Esophagus (tissue), 2 donors: ENCODE measurements at regions not wholly inside any gene's neighbourhood (a gene's known extent, or its start where the extent isn't known, plus 50 kb on each side); places are given as distances from the start of the nearest gene placed in this dataset.

Source experiments
- H3K27ac ChIP-seq, 2 donors: one replicate each; pipeline ENCODE4 v1.5.1; 2013; ENCODE audit warnings: low read depth in 2 of 2, mild to moderate bottlenecking in 2 of 2, inconsistent platforms in 1 of 2, low read length in 1 of 2, moderate library complexity in 1 of 2
- H3K27me3 ChIP-seq, 2 donors: one replicate each; pipeline ENCODE4 v1.6.1; 2013; ENCODE audit warnings: low read length in 2 of 2, control low read depth in 1 of 2, mild to moderate bottlenecking in 1 of 2; ENCODE audit not compliant: insufficient read depth in 2 of 2, control insufficient read depth in 1 of 2
- H3K36me3 ChIP-seq, 2 donors: one replicate each; pipeline ENCODE4 v1.6.1; 2013; ENCODE audit warnings: low read length in 1 of 2; ENCODE audit not compliant: control insufficient read depth in 2 of 2, insufficient read depth in 2 of 2
- H3K4me1 ChIP-seq, 2 donors: one replicate each; pipeline ENCODE4 v1.6.1; 2013; ENCODE audit warnings: low read length in 1 of 2; ENCODE audit not compliant: control insufficient read depth in 2 of 2, insufficient read depth in 2 of 2
- H3K4me3 ChIP-seq, 2 donors: one replicate each; pipeline ENCODE4 v1.5.1; 2013; ENCODE audit warnings: low read length in 2 of 2, mild to moderate bottlenecking in 2 of 2, low read depth in 1 of 2, moderate library complexity in 1 of 2
- H3K9me3 ChIP-seq, 2 donors: one replicate each; pipeline ENCODE4 v1.6.1; 2013; ENCODE audit warnings: mild to moderate bottlenecking in 2 of 2, low read depth in 1 of 2, low read length in 1 of 2, moderate library complexity in 1 of 2; ENCODE audit not compliant: control insufficient read depth in 2 of 2, insufficient read depth in 1 of 2
- WGBS, 2 donors: extraction: QIAGEN DNeasy Blood & Tissue Kit; methylation state at CpG; one replicate each; pipeline ENCODE4 v1.1.7; 2013; 5-methylcytosine and 5-hydroxymethylcytosine counted together
- donor health status: healthy with polysubstance abuse.
- donor health status: Bipolar disorder and iron deficiency.

DNA sequence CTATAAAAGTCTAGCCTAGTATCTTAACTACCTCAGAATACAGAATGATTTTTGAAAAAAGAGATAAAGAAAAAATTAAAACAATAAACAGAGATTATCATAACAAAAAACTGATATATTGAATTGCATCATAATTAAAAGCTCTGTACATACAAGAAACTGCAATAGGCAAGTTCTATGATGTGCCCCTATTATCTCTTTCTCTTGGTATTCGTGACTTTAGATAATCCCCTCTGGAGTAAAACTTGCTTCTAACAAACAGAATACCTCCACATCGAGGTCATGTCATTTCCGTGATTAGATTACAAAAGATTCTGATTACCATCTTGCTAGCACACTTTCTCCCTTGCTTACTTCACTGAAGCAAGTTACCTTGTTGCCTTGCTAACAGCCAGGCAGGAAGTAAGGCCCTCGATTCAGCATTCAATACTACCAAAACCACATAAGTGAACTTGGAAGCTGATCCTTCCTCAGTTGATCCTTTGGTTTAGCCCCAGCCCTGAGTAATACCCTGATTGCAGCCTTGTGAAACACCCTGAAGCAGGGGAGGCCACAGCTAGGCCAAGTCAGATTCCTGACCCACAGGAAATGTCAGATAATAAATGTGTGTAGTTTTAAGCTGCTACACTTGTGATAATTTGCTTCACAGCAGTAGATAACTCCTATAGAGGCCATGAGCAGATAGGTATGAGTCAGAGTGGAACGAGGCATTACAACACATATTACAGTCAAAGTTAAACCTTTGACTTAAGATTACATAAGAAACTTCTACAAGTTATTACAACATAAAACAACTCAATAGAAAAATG, 53.7 kb upstream of the TMX4 start:
- H3K4me3 ChIP-seq, result no peak overlapping the region
- WGBS, 2 donors, result 33 to 37% methylated on average over 5 of the region's 5 CpGs
- H3K36me3 ChIP-seq, result no peaks in the 10 kb centered on the region
- peak overlapping the region; percentile 27 to 65 for H3K27ac ChIP-seq
- no peaks in the 10 kb centered on the region for H3K4me1 ChIP-seq
- no peaks in the 10 kb centered on the region for H3K27me3 ChIP-seq
- no peaks in the 10 kb centered on the region for H3K9me3 ChIP-seq

GRCh38 chr20:8074931-8075330, 55.4 kb upstream of the TMX4 start:
- WGBS, 2 donors, result 70 to 79% methylated on average over 3 of the region's 3 CpGs
- H3K36me3 ChIP-seq, result no peaks in the 10 kb centered on the region
- H3K27ac ChIP-seq, result no peak overlapping the region

GRCh38 chr20:8076306-8077136, 55.5 kb upstream of the PLCB1 start:
- H3K9me3 ChIP-seq, result no peaks in the 10 kb centered on the region
- no peaks in the 10 kb centered on the region for H3K36me3 ChIP-seq
- H3K27me3 ChIP-seq, result no peaks in the 10 kb centered on the region
- H3K4me3 ChIP-seq, result no peak overlapping the region
- no peak overlapping the region for H3K27ac ChIP-seq
- 50 to 64% methylated on average over 3 of the region's 3 CpGs for WGBS, 2 donors
- H3K4me1 ChIP-seq, result no peaks in the 10 kb centered on the region

More at GRCh38 chr20:8074931-8075330, 55.4 kb upstream of the TMX4 start:
- Histone ChIP-seq H3K4me3 (no peak overlapping the region), H3K27me3 (no peaks in the 10 kb centered on the region), H3K4me1 (no peaks in the 10 kb centered on the region), H3K9me3 (no peaks in the 10 kb centered on the region)

DNA sequence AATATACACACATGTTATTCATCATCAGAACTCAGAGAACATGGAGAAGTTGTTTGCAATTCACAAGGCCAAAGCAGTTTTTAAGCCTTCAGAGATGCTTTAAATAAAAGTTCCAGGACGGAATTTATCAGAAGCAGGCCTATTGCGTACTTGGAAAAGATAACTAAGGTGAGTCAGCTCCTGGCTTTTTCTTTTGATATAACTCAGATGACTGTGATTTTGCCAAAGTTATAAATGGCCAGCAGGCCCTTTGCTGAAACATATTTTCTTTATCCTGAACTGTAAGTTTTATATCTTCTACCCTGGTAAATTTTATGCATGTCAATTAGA, 55.0 kb upstream of the PLCB1 start:
- 32 to 60% methylated on average over 2 of the region's 2 CpGs for WGBS, 2 donors
- H3K36me3 ChIP-seq, result no peaks in the 10 kb centered on the region
- no peaks in the 10 kb centered on the region for H3K9me3 ChIP-seq
- H3K4me1 ChIP-seq, result no peaks in the 10 kb centered on the region
- no peak overlapping the region for H3K4me3 ChIP-seq
- no peaks in the 10 kb centered on the region for H3K27me3 ChIP-seq
- no peak overlapping the region for H3K27ac ChIP-seq

DNA sequence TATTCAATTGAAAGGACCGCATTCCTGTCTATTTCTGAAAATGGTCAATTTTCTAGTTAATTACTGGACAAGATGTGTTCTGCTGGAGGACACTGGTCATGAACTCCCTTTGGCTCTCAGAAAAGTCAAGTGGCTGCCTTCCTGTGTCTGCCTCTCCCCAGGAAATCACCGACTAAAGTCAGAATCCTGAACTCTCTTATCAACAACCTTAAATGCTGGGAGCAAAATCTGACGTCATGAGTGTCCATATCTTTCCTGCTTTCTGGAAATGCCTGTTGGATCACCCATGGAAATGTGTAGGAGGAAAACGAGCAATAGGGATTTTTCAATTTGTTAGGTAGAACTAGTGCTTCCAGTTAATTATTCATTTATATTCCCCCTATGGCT, 53.5 kb upstream of the PLCB1 start:
- no peaks in the 10 kb centered on the region for H3K27me3 ChIP-seq
- no peak overlapping the region for H3K4me3 ChIP-seq
- no peaks in the 10 kb centered on the region for H3K9me3 ChIP-seq
- H3K27ac ChIP-seq, result no peak overlapping the region
- H3K4me1 ChIP-seq, result no peaks in the 10 kb centered on the region
- 57 to 70% methylated on average over 4 of the region's 4 CpGs for WGBS, 2 donors
- H3K36me3 ChIP-seq, result no peaks in the 10 kb centered on the region

GRCh38 chr20:8079976-8080375, 52.1 kb upstream of the PLCB1 start:
- no peak overlapping the region for H3K27ac ChIP-seq
- no peaks in the 10 kb centered on the region for H3K4me1 ChIP-seq
- H3K27me3 ChIP-seq, result no peaks in the 10 kb centered on the region
- H3K36me3 ChIP-seq, result no peaks in the 10 kb centered on the region
- H3K4me3 ChIP-seq, result no peak overlapping the region
- H3K9me3 ChIP-seq, result no peaks in the 10 kb centered on the region

GRCh38 chr20:8082025-8082424, 50.0 kb upstream of the PLCB1 start:
- Histone ChIP-seq H3K27ac (no peak overlapping the region), H3K9me3 (no peaks in the 10 kb centered on the region)

More at GRCh38 chr20:8082025-8082424, 50.0 kb upstream of the PLCB1 start:
- Histone ChIP-seq H3K27me3 (no peaks in the 10 kb centered on the region), H3K4me3 (no peak overlapping the region), H3K36me3 (no peaks in the 10 kb centered on the region), H3K4me1 (no peaks in the 10 kb centered on the region)
